HG03025 (cell line): ENCODE measurements at regions not wholly inside any gene's neighbourhood (a gene's known extent, or its start where the extent isn't known, plus 50 kb on each side); places are given as distances from the start of the nearest gene placed in this dataset.

Experiments
- ATAC-seq: cut with Tn5 transposase; IDR thresholded peaks from one replicate; pipeline ENCODE4 v1.9.1; 2021; ENCODE audit warnings: mild to moderate bottlenecking, moderate library complexity; ENCODE audit not compliant: unreplicated experiment, low FRiP score

DNA sequence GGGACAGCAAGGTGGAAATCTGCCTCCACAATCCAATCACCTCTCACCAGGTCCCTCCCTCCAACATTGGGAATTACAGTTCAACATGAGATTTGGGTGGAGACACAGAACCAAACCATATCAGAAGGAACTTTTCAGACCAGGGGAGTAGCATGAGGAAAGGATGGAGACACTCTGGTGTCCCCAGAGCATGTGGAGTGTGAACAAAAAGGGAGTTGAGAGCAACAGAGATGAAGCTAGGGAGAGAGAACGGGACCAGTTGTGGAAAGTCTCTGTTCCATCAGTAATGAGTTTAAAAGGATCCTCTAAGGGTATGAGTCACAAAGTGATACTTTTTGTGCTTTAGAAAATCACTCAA is 382.0 kb downstream of the SFMBT2 start:
- ATAC-seq = no peak

DNA sequence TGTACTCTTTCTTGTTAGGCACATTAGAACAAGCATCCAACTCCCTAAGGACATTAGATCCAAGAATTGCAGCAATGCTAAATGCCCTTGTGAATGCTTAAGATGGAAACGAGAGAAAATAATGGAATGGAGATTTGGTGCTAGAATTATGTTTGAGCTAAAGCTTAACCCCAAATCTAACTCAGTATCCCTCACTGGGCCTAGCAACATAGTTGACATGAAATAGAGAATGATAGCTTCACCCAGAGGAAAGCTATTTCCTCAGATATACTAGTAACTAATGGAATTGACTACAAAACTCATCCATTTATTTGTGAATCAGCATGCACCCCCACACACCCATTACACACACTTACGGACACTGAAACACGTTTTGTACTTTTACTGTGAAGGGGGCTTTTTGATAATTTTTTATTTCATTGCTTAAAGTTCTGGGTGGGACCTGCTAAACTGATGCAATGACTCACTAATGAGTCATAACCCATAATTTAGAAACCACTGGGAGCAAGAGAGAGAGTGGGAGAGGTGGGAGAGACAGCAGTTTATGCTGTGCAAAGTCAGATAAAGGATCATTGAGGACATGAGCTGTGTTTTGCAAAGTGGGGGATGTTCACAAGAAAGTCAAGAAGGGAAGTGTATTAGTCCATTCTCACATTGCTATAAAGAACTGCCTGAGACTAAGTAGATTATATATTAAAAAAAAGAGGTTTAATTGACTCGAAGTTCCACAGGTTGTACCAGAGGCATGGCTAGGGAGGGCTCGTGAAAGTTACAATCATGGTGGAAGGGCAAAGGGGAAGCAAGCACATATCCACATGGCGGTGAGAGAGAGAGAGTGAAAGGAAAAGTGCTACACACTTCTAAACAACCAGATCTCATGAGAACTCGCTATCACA is 382.7 kb downstream of the SFMBT2 start:
- no peak for ATAC-seq

DNA sequence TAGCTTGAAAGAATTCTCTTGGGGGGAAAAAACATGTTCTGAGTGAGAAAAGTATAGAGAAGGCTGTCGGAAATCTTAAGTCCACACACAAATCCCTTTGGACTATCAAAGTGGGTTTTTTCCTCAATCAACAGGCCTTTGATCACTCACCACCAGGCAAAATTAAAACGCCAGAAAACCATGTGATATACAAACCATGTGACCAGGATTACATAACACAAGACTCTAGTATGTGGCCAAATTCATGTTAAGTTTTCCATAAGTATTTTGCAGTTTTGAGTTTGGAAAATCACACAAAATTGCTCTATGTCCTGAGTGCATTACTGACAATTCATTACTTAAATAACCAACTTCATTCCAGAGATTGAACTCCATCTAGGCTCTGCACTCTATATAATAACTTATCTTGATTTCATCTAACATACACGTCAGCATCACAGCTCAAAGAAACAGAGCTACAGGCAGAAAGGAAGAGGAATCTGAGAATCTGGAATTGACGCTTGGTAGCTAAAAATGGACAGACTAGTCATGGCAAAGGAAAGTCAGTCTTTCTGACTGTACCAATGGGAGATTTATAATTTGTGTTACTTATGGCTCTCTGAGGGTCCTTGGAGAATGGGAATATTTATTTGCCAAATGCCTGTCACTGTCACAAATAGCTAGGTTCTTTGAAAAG is 383.5 kb downstream of the SFMBT2 start:
- ATAC-seq = no peak

DNA sequence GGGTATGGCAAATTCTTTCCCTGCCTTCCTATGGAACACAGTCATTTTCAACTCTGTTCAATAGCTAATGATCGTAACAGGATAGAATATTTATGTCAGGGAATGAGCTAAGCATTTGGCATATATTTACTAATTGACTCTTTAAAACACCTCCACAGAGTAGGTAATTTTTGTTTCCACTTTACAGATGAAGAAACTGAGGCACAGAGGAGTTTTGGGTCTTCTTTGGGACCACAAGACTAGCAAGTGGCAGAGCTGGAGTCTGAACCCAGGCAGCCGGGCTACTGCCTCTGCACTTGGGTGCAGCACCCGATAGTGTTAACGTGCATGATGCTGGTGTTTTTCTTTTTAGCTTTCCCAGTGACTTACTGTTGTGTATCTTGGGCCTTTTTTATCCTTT is 384.0 kb downstream of the SFMBT2 start:
- ATAC-seq = no peak

DNA sequence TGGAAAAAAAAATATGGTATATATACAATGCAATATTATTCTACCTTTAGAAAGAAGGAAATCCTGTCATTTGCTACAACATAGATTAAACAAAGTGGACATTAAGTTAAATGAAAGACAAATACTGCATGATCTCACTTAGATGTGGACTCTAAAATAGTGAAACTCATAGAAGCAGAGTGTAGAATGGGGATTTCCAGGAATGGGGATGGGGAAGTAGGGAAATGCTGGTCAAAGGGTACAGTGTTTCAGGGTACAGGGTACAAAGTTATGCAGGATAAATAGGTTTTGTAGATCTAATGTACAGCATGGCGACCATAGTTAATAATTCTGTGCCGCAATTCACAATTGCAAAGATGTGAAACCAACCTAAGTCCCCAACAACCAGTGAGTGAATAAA is 385.5 kb downstream of the SFMBT2 start:
- ATAC-seq = no peak

DNA sequence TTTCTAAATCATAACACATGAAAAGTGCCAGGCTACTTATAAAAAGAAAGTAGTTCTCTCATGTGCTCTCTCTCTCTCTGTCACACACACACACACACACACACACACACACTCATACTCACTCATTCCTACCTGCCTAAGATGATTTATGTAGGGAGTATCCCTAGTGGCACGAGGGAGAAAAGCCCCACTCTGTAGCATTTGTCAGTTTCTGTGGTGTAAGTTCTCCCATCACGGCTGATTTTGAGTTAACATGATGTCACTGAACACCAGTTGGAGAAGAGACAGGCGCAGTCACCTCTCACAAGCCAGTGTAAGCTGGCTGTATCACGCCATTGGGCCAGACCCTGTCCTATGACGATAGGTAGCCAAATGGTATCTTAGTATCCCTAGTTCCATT is 395.4 kb downstream of the SFMBT2 start:
- no peak for ATAC-seq

DNA sequence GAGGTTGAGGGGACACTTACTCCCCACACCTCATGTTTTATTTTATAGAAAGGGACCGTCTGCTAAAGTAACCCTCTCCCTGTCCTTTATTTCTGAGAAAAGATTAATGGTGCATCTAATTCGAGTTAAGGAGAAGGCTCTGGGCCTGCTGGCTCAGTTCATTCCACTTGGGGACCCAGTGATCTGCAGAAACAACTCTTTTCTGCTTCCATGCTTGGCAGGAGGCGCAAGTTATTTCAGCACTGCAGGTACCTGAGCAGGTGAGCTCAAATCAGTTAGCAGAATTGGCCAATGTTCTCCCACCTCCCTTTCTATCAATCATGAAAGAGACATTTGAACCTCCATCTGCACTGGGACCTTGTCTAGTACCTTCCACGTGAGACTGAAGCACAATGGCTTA is 396.1 kb downstream of the SFMBT2 start:
- no peak for ATAC-seq

DNA sequence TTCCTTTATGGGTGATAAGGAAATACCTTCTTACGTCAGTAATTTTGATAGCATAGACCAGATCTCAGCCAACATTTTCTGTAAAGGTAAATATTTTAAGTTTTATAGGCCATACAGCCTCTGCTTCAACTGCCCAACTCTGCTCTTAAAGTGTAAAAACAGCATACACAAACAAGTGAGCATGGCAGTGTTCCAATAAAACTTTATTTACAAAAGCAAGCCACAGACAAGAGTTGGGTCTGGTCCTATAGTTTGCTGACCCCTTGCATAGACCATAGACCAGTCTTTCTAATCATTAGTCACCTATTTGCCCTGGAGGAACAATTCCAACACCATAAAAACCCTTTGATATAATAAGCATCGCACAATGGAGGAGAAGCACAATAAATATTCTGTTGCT is 398.8 kb downstream of the SFMBT2 start:
- no peak for ATAC-seq

DNA sequence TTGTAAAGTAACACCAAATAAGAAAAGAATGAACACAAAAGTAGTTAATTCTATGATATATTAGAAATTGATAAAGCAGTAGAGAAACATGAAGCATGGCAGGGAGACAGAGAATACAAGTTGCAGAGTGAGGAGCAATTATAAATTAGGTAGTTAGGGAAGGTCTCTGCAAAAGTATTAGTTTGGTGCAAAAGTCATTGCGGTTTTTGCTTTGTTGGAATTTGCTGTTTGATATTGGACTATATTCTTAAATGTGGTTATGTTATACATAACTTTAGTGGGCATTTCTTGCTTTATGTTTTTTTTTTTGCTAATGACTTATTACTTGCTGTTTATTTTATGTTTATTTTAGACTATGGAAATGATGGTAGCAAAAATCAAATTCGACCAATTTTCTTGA is 402.2 kb downstream of the SFMBT2 start:
- no peak for ATAC-seq

DNA sequence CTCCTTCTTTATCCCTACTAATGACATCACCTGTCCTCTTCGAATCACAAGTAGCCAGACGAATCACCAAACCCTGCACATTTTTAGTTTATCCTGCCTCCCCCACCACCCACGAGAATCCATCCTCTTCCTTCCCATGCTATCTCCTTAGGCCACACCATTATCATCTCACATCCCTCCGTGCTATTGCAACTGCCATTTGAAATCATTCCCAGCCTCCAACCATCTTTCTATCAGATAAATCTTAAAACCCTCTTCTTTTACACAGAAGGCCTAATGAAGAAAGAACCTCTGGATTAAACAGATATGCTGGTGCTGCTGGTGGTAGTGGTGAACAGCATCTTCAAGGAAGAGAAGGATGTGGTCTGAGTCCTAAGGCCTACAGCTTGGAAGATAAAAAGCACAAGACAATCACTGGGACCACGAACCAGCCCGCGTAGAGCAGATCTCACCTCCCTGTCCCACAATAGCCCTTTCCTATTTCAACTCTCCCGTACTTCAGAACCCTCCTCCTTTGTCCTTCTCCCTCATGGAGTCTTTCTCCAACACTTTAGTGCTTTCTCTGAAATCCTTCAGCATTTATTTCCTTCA is 403.1 kb downstream of the SFMBT2 start:
- ATAC-seq = no peak

DNA sequence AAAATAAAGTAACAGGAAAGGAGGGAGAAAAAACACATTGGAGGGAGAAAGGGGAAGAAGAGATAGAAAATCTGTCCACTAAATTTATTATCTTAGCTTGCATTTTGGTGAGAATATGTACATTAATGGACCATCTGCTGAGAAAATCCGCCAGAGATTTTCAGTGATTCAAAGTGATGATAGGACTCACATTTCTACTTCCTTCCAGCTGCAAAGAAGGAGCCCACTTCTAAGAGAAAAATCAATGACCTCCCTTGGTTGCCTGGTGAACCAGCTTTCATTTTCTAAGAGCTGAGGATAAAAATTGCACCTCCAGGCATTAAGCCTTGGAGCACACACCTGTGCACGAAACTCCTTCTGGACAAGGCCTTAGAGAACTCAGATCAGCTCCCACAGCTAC is 404.3 kb downstream of the SFMBT2 start:
- no peak for ATAC-seq

DNA sequence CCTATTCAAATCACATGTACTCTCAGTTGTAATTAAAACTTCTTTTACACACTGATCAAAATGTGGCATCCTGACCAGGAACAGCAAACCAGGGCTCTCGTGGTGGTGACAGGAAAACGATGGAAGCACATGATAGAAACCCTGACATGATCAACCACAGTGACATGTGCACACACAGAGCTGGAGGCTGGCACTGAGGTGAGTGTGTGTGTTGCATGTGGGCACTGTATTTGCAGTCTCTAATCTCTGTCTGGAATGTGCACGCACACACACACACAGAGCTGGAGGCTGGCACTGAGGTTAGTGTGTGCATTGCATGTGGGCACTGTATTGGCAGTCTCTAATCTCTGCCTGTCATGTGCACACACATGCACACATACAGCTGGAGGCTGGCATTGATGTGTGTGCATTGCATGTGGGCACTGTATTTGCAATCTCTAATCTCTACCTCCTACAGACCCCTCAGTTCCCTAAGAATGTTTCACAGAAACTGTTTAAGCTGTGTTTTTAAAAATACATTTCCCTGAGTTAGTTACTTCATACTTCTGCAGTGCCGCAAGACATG is 406.9 kb downstream of the SFMBT2 start:
- ATAC-seq = no peak

DNA sequence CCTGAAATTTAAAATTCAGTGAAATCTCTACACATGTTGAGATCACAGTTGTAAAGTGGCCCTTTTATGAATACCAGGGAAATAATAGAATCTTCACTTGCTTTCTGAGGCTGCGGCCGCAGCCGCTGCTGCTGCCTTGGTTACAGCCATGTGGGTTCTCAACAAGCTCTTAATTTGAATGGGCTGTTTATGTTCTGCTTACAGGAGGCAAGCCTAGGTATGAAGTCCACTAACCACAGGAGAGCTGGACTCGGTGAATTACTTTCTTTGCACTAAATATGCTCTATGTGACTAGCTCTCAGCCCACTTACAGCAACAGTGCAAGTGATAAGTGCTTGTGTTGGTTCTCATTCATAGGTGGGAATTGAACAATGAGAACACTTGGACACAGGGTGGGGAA is 410.8 kb downstream of the SFMBT2 start:
- no peak for ATAC-seq

DNA sequence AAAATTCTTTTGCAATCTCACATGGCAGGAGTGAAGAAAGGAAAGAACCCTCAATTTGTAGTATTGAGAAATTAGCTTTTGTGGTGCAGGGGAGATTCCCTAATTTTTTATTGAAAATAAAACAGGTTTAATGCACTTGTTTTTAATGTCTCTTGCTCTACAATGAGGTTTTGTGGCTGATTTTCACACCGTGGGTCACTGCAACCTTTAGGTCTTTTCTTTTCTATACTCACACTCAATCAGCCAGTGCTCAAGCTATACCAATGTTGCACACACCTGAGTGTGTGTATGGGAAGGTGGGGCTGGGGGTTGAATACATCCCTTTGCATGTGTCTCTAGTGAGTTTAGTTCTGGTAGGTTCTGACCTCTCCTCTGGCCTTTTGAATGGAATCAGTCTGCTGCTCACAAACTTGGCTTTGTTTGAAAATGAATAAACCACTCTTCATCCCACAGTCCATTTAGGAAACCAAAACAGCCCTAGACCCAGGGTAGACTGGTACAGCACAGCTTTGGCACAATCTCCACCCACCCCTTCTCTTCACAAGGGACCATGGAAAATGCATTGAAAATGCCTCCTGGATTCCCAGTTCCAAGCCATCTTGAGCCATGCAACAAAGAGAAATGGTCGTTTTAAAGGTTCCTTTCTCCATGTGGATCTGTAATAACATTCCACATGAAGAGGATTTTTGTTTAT is 411.5 kb downstream of the SFMBT2 start:
- no peak for ATAC-seq

DNA sequence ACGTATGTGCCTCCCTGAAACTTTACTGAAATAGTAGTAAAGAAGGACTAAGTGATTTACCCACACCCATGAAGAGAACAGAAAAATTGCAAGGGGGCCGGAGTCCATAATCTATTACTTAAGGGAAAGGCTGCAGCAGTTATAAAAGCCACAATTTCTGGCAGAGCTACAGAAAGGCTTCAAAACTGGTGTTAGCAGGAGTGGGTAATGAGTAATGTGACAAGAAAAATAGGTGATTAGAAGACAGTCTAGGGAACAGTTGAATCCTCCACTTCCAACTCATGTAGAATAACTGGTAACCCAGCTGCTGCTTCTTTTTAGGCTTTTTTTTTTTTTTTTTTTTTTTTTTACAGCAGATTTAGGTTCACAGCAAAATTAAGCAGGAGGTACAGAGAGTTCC is 413.3 kb downstream of the SFMBT2 start:
- no peak for ATAC-seq

DNA sequence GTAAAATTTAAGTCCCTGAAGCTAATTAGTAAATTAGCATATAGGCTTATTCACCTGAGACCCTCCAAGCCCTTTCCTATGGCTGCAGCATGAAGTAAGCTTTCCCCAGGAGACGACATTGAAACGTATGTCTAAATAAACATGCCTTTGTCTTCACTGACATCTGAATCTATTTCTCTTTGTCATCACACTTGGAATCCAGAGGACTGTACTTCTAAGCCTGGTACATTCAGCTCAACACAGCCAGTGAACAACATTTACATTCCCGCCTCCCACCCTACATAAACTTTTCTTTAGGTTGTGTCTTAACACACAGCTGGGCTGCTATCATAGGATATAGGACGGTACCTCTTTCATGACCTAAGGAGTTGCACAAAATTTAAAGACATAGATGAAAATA is 414.4 kb downstream of the SFMBT2 start:
- no peak for ATAC-seq

DNA sequence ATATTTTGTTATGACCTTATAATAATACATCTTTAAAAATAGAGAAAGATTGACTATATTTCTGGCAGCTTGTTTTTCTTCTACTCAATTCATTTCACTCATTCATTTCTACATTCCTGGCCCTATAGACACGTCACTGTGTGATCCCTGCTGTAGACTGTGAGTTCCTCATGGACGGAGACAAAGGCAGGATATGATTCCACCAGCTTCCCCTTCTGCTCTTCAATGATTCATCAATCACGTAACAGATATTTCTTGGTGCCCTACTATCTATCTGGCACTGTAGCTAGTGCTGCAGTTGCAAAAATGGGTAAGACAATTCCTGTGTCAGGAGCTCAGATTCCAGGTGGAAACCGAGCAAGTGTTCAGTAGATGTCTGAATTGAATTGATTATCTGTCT is 415.0 kb downstream of the SFMBT2 start:
- no peak for ATAC-seq

DNA sequence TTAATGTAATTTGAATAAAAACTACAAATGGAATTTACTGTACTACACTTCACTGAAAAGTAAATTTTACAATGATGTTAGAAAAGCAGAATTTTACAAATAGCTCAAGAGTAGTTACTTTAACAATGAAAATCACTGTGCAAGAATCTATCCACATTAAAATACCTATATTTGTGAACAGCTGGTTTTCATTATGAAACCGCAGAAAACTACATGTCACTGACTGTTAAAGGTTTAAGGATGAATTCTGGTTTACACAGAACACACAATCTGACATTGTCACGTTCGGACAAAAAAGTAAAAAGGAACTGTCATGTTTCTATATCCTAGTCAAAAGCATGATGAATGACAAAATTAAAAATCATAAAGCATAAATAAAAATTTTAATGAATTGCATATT is 415.3 kb upstream of the PRKCQ start:
- ATAC-seq = no peak

DNA sequence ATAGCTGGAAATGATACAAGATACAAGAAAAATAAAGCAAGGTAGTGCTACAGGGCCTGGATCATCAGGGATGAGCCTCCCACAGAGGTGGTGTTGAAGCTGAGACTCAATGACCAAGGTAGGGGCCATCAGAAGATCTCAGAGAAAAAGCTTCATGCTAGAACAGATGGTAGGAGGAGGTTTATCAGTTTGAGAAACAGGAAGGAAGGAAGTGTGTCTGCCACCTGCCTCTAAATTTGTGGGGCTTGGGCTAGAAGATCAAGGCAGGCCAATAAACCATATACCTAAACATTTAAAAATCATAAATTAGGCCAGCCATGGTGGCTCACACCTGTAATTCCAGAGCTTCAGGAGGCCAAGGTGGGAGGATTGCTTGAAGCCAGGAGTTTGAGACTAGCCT is 410.8 kb upstream of the PRKCQ start:
- no peak for ATAC-seq

DNA sequence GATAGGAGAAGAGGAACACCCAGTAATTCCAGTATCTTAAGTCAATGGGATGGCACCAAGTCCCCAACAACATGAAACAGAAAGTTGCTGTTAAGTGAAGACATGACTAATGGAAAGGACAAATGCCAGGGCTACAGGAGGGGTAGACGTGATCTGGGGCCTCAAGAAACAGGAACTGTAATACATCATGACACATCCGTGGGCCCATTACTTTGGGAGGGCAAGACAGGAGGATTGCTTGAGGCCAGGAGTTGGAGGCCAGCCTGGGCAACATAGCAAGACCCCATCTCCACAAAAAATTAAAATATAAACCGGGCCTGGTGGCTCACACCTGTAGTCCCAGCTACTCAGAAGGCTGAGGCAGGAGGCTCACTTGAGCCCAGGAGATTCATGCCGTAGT is 408.6 kb upstream of the PRKCQ start:
- ATAC-seq = no peak

DNA sequence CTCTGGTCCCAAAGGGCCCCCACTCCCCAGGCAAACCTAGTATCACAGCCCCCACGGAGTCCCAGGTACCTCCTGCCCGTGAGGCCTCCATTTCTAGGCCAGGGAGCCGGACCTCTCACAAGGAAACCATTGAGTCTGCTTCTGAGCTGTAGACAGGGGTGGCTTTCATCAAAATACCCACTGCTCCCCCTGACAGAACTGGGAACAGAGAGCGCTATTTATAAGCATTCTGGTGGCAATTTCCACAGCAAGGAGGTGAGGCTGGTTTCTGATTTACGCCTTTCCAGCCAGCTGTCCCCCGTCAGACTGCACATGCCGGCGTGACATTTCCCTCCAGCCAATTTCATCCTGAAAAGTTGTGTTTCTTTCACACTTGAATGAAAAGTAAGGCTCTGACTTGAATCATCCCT is 407.5 kb upstream of the PRKCQ start:
- ATAC-seq = no peak
